ENCODE measurements at regions not wholly inside any gene's neighbourhood (a gene's known extent, or its start where the extent isn't known, plus 50 kb on each side); places are given as distances from the start of the nearest gene placed in this dataset.

- no peaks in the 10 kb centered on the region for H3K27me3 ChIP-seq
- TF ChIP-seq CTCF (IDR thresholded peaks at IDR 0.05), result no peak
- H3K4me1 ChIP-seq, result no peaks in the 10 kb centered on the region
- H3K27ac ChIP-seq, result no peak overlapping the region
- H3K9me3 ChIP-seq, result no peaks in the 10 kb centered on the region
- no peaks in the 10 kb centered on the region for H3K36me3 ChIP-seq
- no peak for DNase-seq
- no peak overlapping the region for H3K4me3 ChIP-seq
- intact Hi-C loops (cut with DNase I; ENCODE audit: low total_unique reads), result no loop called here
These were observed 237.6 kb downstream of the BCAT1 start for GRCh38 chr12:24711056-24712008.

DNA sequence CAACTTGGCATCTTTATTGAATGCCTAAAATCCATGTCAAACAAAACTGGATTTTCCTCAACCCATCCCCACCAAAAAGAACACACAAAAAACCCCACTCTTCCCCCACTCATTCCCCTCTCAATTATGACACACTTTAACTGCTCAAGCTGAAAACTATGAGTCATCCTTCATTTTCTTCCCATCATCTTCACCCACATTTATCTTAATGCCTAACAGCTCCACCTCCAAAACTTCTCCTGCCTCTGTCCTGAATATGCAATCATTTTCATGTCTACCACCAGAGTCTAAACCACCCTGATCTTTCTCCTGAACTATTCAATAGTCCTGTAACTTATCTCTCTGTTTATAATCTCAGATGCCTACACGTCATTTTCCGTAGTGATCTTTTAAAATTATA lies 239.7 kb downstream of the BCAT1 start:
- Histone ChIP-seq H3K4me1 (peaks cover 0 to 16% (median 0%) of the 10 kb centered on the region in 4 donors), H3K4me3 (no peak overlapping the region), H3K36me3 (no peaks in the 10 kb centered on the region), H3K9me3 (no peaks in the 10 kb centered on the region), H3K27ac (no peak overlapping the region), H3K27me3 (no peaks in the 10 kb centered on the region)
- no peak for DNase-seq
- intact Hi-C loops (cut with DNase I; ENCODE audit: low total_unique reads), result no loop called here
- TF ChIP-seq CTCF (IDR thresholded peaks at IDR 0.05), result no peak

- DNase-seq, result no peak
- Histone ChIP-seq H3K9me3 (no peaks in the 10 kb centered on the region), H3K27ac (no peak overlapping the region), H3K4me3 (no peak overlapping the region), H3K27me3 (no peaks in the 10 kb centered on the region), H3K36me3 (no peaks in the 10 kb centered on the region), H3K4me1 (peaks cover 0 to 16% (median 0%) of the 10 kb centered on the region in 4 donors)
- intact Hi-C loops (cut with DNase I; ENCODE audit: low total_unique reads), result no loop called here
- TF ChIP-seq CTCF (IDR thresholded peaks at IDR 0.05), result no peak
These were observed 240.2 kb downstream of the BCAT1 start for GRCh38 chr12:24708718-24709117.

GRCh38 chr12:24708043-24708442 lies 240.9 kb downstream of the BCAT1 start:
- no peaks in the 10 kb centered on the region for H3K36me3 ChIP-seq
- H3K4me1 ChIP-seq, result peaks cover 0 to 16% (median 0%) of the 10 kb centered on the region in 4 donors
- DNase-seq, result no peak
- H3K9me3 ChIP-seq, result no peaks in the 10 kb centered on the region
- TF ChIP-seq CTCF (IDR thresholded peaks at IDR 0.05), result no peak
- H3K4me3 ChIP-seq, result no peak overlapping the region
- intact Hi-C loops (cut with DNase I; ENCODE audit: low total_unique reads), result no loop called here
- H3K27ac ChIP-seq, result no peak overlapping the region
- no peaks in the 10 kb centered on the region for H3K27me3 ChIP-seq

GRCh38 chr12:24707334-24707733 lies 241.6 kb downstream of the BCAT1 start:
- H3K9me3 ChIP-seq, result no peaks in the 10 kb centered on the region
- TF ChIP-seq CTCF (IDR thresholded peaks at IDR 0.05), result no peak
- H3K27me3 ChIP-seq, result no peaks in the 10 kb centered on the region
- H3K4me3 ChIP-seq, result no peak overlapping the region
- H3K4me1 ChIP-seq, result peaks cover 0 to 16% (median 0%) of the 10 kb centered on the region in 4 donors
- intact Hi-C loops (cut with DNase I; ENCODE audit: low total_unique reads), result no loop called here
- no peak for DNase-seq
- H3K36me3 ChIP-seq, result no peaks in the 10 kb centered on the region
- H3K27ac ChIP-seq, result no peak overlapping the region
